Duodenal mucosa (tissue), 2 donors: ENCODE measurements at regions not wholly inside any gene's neighbourhood (a gene's known extent, or its start where the extent isn't known, plus 50 kb on each side); places are given as distances from the start of the nearest gene placed in this dataset.

Experiments used
- H3K27ac ChIP-seq: one replicate; pipeline ENCODE4 v1.7.0; 2013; ENCODE audit warnings: low read depth, low read length
- H3K27me3 ChIP-seq, 2 donors: one replicate each; pipeline ENCODE4 v1.7.0; 2013; ENCODE audit warnings: low read length in 2 of 2, control low read depth in 1 of 2; ENCODE audit not compliant: insufficient read depth in 2 of 2, control insufficient read depth in 1 of 2
- H3K36me3 ChIP-seq, 2 donors: one replicate each; pipeline ENCODE4 v1.7.0; 2013; ENCODE audit warnings: low read length in 2 of 2, control low read depth in 1 of 2; ENCODE audit not compliant: insufficient read depth in 2 of 2, control insufficient read depth in 1 of 2
- H3K4me1 ChIP-seq, 2 donors: one replicate each; pipeline ENCODE4 v1.7.0; 2013; ENCODE audit warnings: low read length in 2 of 2, control low read depth in 1 of 2; ENCODE audit not compliant: insufficient read depth in 2 of 2, control insufficient read depth in 1 of 2
- H3K4me3 ChIP-seq, 2 donors: one replicate each; pipeline ENCODE4 v1.7.0; 2013; ENCODE audit warnings: low read length in 2 of 2, low read depth in 1 of 2
- H3K9ac ChIP-seq, 2 donors: one replicate each; pipeline ENCODE4 v1.7.0; 2013; ENCODE audit warnings: low read length in 2 of 2, low read depth in 1 of 2
- H3K9me3 ChIP-seq, 2 donors: one replicate each; pipeline ENCODE4 v1.7.0; 2013; ENCODE audit warnings: low read length in 2 of 2, control low read depth in 1 of 2; ENCODE audit not compliant: control insufficient read depth in 1 of 2

DNA sequence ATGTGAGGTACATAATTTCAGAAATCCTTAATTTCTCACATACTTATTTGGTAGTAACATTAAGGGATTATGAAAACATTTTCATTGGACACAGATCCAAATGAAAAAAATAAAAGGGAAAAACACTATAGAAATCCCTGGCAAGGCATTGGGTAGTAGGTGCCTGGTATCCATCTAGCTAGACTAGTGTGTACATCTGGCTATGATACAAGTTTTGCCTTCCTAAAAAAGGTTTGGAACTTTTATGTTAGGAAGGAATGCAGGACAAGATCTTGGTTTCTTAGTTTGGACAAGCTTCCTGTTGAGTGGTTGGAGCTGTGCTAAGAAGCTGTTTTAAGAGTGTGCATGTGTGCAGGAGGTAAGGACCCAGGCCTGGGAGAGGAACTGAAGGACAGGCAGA is 252.3 kb upstream of the GLI3 start:
- Histone ChIP-seq H3K27me3 (peaks cover 0 to 3% of the 10 kb centered on the region in 2 donors), H3K4me3 (no peak overlapping the region), H3K36me3 (no peaks in the 10 kb centered on the region), H3K9ac (no peak overlapping the region), H3K4me1 (no peaks in the 10 kb centered on the region), H3K9me3 (no peaks in the 10 kb centered on the region), H3K27ac (no peak overlapping the region)

DNA sequence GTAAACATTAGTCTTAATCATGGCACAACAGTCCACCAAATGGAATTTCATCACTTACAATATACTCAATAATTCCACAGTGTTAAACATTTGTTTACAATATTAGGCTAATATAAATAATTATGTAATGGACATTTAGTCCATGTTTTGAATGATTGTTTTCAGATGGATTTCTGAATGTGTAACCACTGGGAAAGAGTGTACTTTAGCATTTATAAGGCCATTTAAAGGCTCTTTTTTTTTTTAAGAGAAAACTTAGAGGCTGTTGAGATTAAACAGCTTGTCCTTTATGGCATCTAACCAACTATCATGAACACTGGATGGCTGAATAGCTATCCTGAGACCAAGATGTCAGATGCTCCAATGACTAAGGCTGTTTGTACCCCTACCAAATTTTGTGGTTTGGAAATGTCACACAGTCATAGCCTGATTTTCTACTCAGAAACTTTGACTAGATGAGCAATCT is 248.3 kb upstream of the GLI3 start:
- H3K27ac ChIP-seq: no peak overlapping the region
- no peaks in the 10 kb centered on the region for H3K4me1 ChIP-seq
- no peaks in the 10 kb centered on the region for H3K9me3 ChIP-seq
- no peak overlapping the region for H3K4me3 ChIP-seq
- H3K36me3 ChIP-seq: no peaks in the 10 kb centered on the region
- H3K27me3 ChIP-seq: no peaks in the 10 kb centered on the region
- no peak overlapping the region for H3K9ac ChIP-seq

DNA sequence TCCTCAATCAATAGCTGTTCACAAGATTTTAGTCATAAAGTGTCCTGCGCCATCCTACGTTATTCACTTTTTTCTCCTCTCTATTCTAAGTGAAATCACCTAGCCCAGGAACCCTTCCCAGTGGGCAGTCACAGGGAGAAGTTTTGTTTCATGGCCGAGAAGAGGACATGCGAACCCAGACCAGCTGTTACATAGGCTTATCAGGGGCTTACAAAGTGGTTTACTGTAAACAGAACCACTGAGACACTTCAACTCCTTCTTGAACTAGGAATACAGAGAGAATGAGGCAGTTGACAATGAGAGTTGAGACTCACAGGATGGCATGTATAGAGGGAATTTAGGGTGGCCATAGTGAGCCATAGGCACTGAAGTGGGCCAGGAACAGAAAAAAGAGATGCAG is 246.9 kb upstream of the GLI3 start:
- no peak overlapping the region for H3K27ac ChIP-seq
- H3K9me3 ChIP-seq: no peaks in the 10 kb centered on the region
- H3K36me3 ChIP-seq: no peaks in the 10 kb centered on the region
- H3K9ac ChIP-seq: no peak overlapping the region
- no peaks in the 10 kb centered on the region for H3K4me1 ChIP-seq
- H3K4me3 ChIP-seq: no peak overlapping the region
- H3K27me3 ChIP-seq: no peaks in the 10 kb centered on the region

DNA sequence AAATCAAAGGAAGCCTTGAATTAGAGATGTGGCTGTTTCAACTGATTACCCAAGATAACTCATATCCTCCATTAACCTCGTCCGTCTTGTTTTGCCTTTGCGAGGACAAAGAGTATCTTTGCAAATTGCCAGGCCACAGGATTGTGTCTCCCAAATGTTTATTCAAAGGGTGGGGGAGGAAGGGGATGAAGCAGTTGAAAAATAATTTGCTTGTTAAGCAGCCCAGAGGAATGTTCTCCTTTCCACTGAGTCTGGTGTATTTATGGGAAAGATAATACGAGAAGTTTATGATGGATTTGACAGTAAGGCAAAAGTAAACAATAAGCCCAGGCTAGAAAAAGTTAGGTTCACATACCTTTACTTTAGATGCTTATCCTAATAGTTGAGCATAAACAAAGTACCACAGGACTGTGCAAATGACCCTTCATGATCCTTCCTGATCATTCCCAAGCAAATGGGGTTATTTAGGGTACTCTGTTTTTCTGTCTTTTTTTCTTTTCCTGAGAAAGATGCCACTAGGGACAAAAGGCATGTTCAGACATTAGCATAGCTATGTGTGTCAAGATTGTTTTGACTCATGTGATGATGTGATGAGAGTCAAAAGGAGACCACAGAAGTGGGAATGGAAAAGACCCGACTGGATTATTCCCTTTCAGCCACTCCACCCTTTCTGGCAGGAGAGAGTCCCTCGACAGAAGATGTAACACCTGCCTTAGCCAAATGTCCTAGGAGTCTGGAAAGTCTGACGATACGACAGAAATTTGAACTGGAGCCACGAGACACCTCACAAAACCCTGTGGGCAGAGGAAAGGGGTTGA is 243.0 kb upstream of the GLI3 start:
- Histone ChIP-seq H3K27ac (no peak overlapping the region), H3K27me3 (no peaks in the 10 kb centered on the region), H3K9ac (no peak overlapping the region), H3K9me3 (no peaks in the 10 kb centered on the region), H3K4me3 (no peak overlapping the region), H3K36me3 (no peaks in the 10 kb centered on the region), H3K4me1 (no peaks in the 10 kb centered on the region)

DNA sequence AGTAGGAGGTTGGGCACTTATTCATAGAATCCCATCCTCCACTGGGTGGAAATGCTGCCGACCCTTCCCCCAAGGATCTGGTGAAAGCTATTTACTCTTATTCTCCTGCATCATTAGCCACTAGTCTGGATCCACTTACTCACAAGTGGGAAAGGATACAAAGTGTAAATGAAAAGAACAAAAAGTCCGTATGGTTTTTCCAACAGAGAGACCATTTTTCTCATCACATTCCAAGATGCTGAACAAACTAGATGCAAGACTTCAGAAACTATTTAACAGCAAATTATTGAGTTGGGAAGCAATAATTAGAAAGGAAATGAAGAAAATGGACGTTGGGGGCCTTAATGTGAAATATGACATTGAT is 242.4 kb upstream of the GLI3 start:
- no peak overlapping the region for H3K9ac ChIP-seq
- no peaks in the 10 kb centered on the region for H3K9me3 ChIP-seq
- H3K4me3 ChIP-seq: no peak overlapping the region
- no peaks in the 10 kb centered on the region for H3K4me1 ChIP-seq
- no peak overlapping the region for H3K27ac ChIP-seq
- H3K27me3 ChIP-seq: no peaks in the 10 kb centered on the region
- H3K36me3 ChIP-seq: no peaks in the 10 kb centered on the region

DNA sequence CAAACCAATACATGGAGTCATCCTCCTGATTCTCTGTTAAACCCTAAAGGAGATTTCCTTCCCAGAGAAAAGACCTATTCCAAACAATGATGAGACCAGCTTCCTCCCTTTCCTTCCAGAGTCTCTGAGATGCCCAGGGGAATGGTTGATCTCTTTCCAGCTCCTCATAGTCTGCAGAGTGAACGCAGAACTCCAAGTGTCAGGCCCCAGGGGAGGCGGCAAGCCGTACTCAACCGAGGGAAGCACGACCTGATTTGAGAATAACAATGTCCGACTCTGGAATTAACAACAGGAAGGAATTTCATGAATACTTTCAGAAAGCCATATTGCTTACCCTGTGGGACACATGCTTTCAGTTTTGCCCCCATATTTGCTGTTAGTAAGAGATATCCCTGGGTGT is 241.7 kb upstream of the GLI3 start:
- H3K4me3 ChIP-seq: no peak overlapping the region
- H3K9me3 ChIP-seq: no peaks in the 10 kb centered on the region
- no peaks in the 10 kb centered on the region for H3K4me1 ChIP-seq
- no peaks in the 10 kb centered on the region for H3K27me3 ChIP-seq
- no peaks in the 10 kb centered on the region for H3K36me3 ChIP-seq
- no peak overlapping the region for H3K27ac ChIP-seq
- H3K9ac ChIP-seq: no peak overlapping the region

DNA sequence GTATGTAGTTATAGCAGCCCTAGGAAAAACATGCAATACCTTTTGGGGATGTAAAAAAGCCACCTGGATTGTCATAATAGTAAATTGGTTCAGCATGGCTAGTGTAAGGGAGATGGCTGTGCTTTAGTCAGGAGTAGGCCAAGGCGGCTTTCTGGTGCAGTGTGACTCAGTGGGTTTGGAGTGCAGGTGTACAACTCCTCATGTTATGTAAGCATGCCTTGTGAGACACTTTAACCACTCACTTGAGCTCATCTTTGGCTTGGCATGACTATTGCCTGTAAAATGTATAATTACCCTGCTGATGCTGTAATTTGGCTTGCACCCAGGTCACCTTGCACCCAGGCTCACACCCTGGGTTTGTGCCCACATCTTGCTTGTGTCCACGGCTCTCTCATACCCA is 239.2 kb upstream of the GLI3 start:
- Histone ChIP-seq H3K27ac (no peak overlapping the region), H3K9ac (no peak overlapping the region), H3K4me1 (no peaks in the 10 kb centered on the region), H3K36me3 (no peaks in the 10 kb centered on the region), H3K9me3 (no peaks in the 10 kb centered on the region), H3K4me3 (no peak overlapping the region), H3K27me3 (no peaks in the 10 kb centered on the region)

DNA sequence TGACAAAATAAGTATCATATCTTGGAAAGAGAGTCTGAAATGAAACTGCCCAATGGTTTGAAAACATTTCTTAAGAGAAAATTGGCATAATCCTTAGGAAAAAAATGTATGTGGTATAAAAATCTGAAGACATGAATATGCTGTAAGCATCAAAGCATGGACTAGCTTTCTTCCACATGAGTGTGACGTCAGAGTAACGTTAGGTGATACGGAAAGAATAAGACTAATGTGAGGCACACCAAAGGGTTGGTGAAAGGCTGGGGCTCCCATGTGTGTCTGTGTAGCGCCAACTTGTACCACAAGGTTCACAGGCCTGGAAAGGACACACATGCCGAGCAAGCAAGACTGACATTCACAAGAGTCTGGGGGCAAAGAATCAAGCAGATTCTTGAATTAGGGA is 238.1 kb upstream of the GLI3 start:
- no peaks in the 10 kb centered on the region for H3K9me3 ChIP-seq
- H3K36me3 ChIP-seq: no peaks in the 10 kb centered on the region
- H3K4me3 ChIP-seq: no peak overlapping the region
- no peaks in the 10 kb centered on the region for H3K4me1 ChIP-seq
- no peak overlapping the region for H3K9ac ChIP-seq
- no peaks in the 10 kb centered on the region for H3K27me3 ChIP-seq
- H3K27ac ChIP-seq: no peak overlapping the region

DNA sequence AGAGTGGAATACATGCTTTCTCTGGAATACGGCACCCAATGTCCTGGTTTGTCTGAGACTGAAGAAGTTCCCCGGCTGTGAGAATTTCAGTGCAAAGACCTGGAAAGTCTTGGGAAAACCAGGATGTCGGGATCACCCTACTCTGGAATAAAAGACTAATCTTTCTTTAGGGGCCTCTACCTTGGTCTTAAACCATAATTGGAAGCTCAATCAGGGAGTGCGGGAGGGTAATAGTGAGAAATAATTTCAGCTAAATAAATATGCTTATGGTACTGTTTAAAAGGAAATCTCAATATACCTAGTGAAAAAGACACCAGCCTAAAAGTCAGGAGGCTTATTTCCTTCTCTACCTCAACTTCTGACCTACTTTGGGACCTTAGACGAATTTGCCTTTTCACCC is 236.1 kb upstream of the GLI3 start:
- Histone ChIP-seq H3K9me3 (no peaks in the 10 kb centered on the region), H3K4me3 (no peak overlapping the region), H3K9ac (no peak overlapping the region), H3K27ac (no peak overlapping the region), H3K27me3 (no peaks in the 10 kb centered on the region), H3K36me3 (no peaks in the 10 kb centered on the region), H3K4me1 (no peaks in the 10 kb centered on the region)

DNA sequence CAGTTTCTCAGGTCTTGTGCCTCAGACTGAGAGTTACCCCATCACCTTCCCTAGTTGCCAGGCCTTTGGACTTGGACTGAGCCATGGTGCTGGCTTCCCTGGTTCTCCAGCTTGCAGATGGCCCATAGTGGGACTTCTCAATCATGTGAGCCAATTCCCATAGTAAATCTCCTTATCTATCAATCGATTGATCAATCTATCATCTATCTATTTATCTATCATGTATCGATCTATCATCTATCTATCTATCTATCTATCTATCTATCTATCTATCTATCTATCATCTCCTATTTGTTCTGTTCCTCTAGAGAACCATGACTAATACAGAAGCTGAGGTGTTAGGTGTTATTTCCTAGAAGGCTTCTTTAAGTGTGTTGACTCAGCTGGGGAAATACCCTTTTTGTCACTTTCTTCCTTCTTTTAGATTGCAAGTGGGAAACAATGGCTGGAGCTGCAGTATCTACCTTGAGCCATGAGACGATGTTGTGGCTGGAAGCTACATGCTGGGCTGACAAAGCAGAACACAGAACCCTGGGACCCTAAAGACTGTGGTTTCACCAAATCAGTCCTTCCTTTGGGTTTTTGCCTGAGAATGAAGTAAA is 234.7 kb upstream of the GLI3 start:
- H3K9ac ChIP-seq: no peak overlapping the region
- H3K27ac ChIP-seq: no peak overlapping the region
- no peaks in the 10 kb centered on the region for H3K9me3 ChIP-seq
- H3K4me3 ChIP-seq: no peak overlapping the region
- no peaks in the 10 kb centered on the region for H3K27me3 ChIP-seq
- H3K36me3 ChIP-seq: no peaks in the 10 kb centered on the region
- no peaks in the 10 kb centered on the region for H3K4me1 ChIP-seq
